ENCODE measurements at regions not wholly inside any gene's neighbourhood (a gene's known extent, or its start where the extent isn't known, plus 50 kb on each side); places are given as distances from the start of the nearest gene placed in this dataset.

DNA sequence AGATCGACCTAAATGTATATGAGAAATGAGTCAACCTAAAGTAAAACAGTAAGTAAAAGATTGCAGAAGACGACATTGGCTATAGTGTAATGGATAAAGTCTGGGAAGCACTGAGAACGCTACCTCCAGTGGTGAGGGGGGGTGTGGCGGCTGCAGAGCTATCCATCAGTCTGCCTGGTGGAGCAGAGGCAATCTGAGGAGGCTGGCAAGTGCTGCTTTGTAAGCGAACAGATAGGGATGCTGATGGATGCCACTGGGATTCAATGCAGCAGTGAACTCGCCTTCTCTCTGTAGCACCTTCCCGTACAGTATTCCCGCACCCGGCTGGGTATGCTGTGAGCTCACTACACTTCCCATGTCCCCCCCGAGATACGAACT lies 261.5 kb downstream of the NSG2 start:
- TF ChIP-seq POLR2AphosphoS5 (IDR thresholded peaks at IDR 0.05; ENCODE audit: low read depth, low read length) (no peak), POLR2A (IDR thresholded peaks at IDR 0.05; ENCODE audit: low read depth, low read length) (no peak), TAF1 (IDR thresholded peaks at IDR 0.05; ENCODE audit: borderline replicate concordance, low read depth, low read length) (no peak)

All from GM12892 (cell line).